Gastrocnemius medialis (tissue), 4 donors: ENCODE measurements at regions not wholly inside any gene's neighbourhood (a gene's known extent, or its start where the extent isn't known, plus 50 kb on each side); places are given as distances from the start of the nearest gene placed in this dataset.

Experiments
- ATAC-seq, 2 donors: fragments of 150-250 bp; one replicate each; pipeline ENCODE4 v1.9.1; 2016
- DNase-seq, 2 donors: peaks; one replicate each; pipeline ENCODE4 v3.0.0-alpha.2; 2019
- H3K27ac ChIP-seq, 4 donors: fragments of 200-600 bp; sonication (generic); 1 replicate in 1 of 4; 2 replicates in 3 of 4; pipeline ENCODE4 v1.5.1; 2016 to 2018; ENCODE audit warnings: mild to moderate bottlenecking in 2 of 4, moderate library complexity in 1 of 4
- H3K27me3 ChIP-seq, 3 donors: fragments of 200-600 bp; sonication (generic) in 2 of 3; 1 replicate in 1 of 3; 2 replicates in 2 of 3; pipeline versions ENCODE4 v1.5.1 to v1.6.0; 2016 to 2019; ENCODE audit warnings: mild to moderate bottlenecking in 1 of 3, moderate library complexity in 1 of 3
- H3K36me3 ChIP-seq, 2 donors: fragments of 200-600 bp; sonication (generic) in 1 of 2; one replicate each; pipeline ENCODE4 v1.5.1; 2017 to 2018
- H3K4me1 ChIP-seq, 2 donors: fragments of 200-600 bp; sonication (generic) in 1 of 2; one replicate each; pipeline ENCODE4 v1.5.1; 2016 to 2017; ENCODE audit warnings: mild to moderate bottlenecking in 2 of 2
- H3K4me3 ChIP-seq, 4 donors: fragments of 200-600 bp; sonication (generic) in 3 of 4; 1 replicate in 1 of 4; 2 replicates in 3 of 4; pipeline ENCODE4 v1.5.1; 2016 to 2019; ENCODE audit warnings: mild to moderate bottlenecking in 2 of 4
- H3K9me3 ChIP-seq, 3 donors: fragments of 200-600 bp; sonication (generic) in 2 of 3; 1 replicate in 1 of 3; 2 replicates in 2 of 3; pipeline ENCODE4 v1.5.1; 2016 to 2019
- POLR2A ChIP-seq, 2 donors: fragments of 450-650 bp; IDR thresholded peaks; one replicate each; pipeline ENCODE4 v1.6.1; 2017; ENCODE audit warnings: antibody characterized with exemption in 2 of 2, mild to moderate bottlenecking in 2 of 2, moderate library complexity in 2 of 2
- in situ Hi-C, 4 donors: fragments of 200-750 bp; cut with MboI; loops; one replicate each; pipeline versions ENCODE4 v1.15.0 to v1.8.0; 2017; ENCODE audit warnings: low sequenced_read_pairs in 4 of 4
- intact Hi-C: fragments of 100-400 bp; cut with DNase I; formaldehyde crosslinking; loops from one replicate; pipeline ENCODE4 v1.15.1; 2023; ENCODE audit warnings: low total_unique reads
- TF ChIP-seq, protein P1 (sequence below), 5 experiments: fragments of 450-650 bp in 3 of 5; fragments of 200-600 bp in 2 of 5; sonication (generic) in 2 of 5; IDR thresholded peaks in 4 of 5; conservative IDR thresholded peaks in 1 of 5; 1 replicate in 4 of 5; 2 replicates in 1 of 5; pipeline ENCODE4 v1.5.1; 2016 to 2019; ENCODE audit warnings: antibody characterized with exemption in 5 of 5, mild to moderate bottlenecking in 3 of 5, moderate library complexity in 3 of 5

DNA sequence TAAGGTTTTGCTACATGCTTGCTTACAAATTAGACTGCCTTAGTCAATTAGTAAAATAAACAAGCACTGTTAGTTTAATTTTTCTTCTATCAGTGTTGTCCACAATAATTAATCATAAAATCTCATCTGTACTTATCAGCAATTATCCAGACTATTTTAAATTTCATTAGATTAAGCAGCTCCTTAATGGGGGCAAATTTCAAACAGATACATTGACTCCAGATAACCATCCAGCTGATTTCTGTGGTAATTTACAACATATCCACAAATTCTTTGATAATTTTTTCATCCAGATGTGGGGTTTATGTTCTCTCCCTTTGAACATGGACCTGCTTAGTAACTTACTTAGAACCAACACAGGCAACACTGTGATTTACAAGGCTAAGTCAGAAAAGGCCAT lies 170.4 kb upstream of the CWC22 start:
- no peaks in the 10 kb centered on the region for H3K27me3 ChIP-seq
- DNase-seq (no peak), ATAC-seq (no peak)
- no peaks in the 10 kb centered on the region for H3K9me3 ChIP-seq
- no peak overlapping the region for H3K4me3 ChIP-seq
- H3K4me1 ChIP-seq, result no peaks in the 10 kb centered on the region
- intact Hi-C loops, result no loop called here
- in situ Hi-C loops, result no loop called here
- no peaks in the 10 kb centered on the region for H3K36me3 ChIP-seq
- H3K27ac ChIP-seq, result no peak overlapping the region
- TF ChIP-seq, protein P1, sequence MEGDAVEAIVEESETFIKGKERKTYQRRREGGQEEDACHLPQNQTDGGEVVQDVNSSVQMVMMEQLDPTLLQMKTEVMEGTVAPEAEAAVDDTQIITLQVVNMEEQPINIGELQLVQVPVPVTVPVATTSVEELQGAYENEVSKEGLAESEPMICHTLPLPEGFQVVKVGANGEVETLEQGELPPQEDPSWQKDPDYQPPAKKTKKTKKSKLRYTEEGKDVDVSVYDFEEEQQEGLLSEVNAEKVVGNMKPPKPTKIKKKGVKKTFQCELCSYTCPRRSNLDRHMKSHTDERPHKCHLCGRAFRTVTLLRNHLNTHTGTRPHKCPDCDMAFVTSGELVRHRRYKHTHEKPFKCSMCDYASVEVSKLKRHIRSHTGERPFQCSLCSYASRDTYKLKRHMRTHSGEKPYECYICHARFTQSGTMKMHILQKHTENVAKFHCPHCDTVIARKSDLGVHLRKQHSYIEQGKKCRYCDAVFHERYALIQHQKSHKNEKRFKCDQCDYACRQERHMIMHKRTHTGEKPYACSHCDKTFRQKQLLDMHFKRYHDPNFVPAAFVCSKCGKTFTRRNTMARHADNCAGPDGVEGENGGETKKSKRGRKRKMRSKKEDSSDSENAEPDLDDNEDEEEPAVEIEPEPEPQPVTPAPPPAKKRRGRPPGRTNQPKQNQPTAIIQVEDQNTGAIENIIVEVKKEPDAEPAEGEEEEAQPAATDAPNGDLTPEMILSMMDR (IDR thresholded peaks at IDR 0.05 in 4 of 5, conservative IDR thresholded peaks at IDR 0.05 in 1 of 5), result no peak
- no peak for TF ChIP-seq POLR2A (IDR thresholded peaks at IDR 0.05)

DNA sequence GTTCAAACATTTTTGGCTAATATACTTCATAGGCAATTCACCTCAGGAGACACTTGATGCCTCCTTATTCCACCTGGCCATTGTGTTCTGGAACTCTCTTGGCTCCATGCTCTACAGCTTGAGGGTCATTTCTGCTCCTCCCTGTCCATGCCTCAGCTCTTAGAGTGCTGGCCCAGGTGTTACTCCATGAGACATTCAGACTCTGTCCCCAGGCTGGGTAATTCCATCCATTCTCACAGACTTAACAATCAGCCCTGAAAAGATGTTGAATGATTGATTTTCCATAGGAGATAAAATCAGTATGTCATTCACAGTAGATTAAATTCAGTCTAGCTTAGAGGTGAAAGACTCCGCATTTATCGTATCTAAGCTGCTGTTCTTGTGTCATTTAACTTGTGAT lies 168.6 kb upstream of the CWC22 start:
- H3K4me1 ChIP-seq, result no peaks in the 10 kb centered on the region
- H3K27ac ChIP-seq, result no peak overlapping the region
- H3K36me3 ChIP-seq, result no peaks in the 10 kb centered on the region
- DNase-seq (no peak), ATAC-seq (no peak)
- intact Hi-C loops, result no loop called here
- no peak overlapping the region for H3K4me3 ChIP-seq
- in situ Hi-C loops, result no loop called here
- H3K27me3 ChIP-seq, result no peaks in the 10 kb centered on the region
- no peak for TF ChIP-seq POLR2A (IDR thresholded peaks at IDR 0.05)
- TF ChIP-seq, protein P1 (IDR thresholded peaks at IDR 0.05 in 4 of 5, conservative IDR thresholded peaks at IDR 0.05 in 1 of 5), result no peak
- H3K9me3 ChIP-seq, result no peaks in the 10 kb centered on the region

DNA sequence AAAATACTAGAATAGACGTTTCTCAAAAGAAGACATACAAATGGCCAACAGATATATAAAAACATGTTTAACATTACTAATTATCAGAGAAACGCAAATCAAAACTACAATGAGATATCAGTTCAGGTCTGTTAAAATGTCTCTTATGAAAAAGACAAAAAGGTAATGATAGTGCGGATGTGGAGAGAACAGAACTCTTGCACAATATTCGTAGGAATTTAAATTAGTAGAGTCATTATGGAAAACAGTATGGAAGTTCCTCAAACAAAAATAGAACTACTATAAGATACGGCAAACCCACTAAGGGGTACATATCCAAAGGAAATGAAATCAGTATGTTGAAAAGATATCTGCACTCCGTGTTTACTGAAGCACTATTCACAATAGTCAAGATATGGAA lies 167.5 kb upstream of the CWC22 start:
- H3K4me1 ChIP-seq, result no peaks in the 10 kb centered on the region
- TF ChIP-seq, protein P1 (IDR thresholded peaks at IDR 0.05 in 4 of 5, conservative IDR thresholded peaks at IDR 0.05 in 1 of 5), result no peak
- TF ChIP-seq POLR2A (IDR thresholded peaks at IDR 0.05), result no peak

DNA sequence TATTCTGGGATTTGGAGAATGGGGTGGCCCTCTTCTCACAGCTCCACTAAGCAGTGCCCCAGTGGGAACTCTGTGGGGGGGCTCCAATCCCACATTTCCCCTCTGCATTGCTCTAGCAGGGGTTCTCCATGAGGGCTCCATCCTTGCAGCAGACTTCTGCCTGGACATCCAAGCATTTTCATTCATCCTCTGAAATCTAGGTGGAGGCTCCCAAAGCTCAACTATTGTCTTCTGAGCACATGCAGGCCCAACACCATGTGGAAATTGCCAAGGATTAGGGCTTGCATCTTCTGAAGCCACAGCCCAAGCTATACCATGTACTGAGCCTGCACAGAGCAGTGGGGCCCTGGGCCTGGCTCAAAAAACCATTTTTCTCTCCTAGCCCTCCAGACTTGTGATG lies 162.4 kb upstream of the CWC22 start:
- Histone ChIP-seq H3K36me3 (no peaks in the 10 kb centered on the region), H3K27ac (no peak overlapping the region), H3K4me3 (no peak overlapping the region), H3K9me3 (peaks cover 0 to 6% (median 0%) of the 10 kb centered on the region in 3 donors), H3K27me3 (no peaks in the 10 kb centered on the region), H3K4me1 (no peaks in the 10 kb centered on the region)
- ATAC-seq (no peak), DNase-seq (no peak)
- TF ChIP-seq, protein P1 (IDR thresholded peaks at IDR 0.05 in 4 of 5, conservative IDR thresholded peaks at IDR 0.05 in 1 of 5), result no peak
- no peak for TF ChIP-seq POLR2A (IDR thresholded peaks at IDR 0.05)
- in situ Hi-C loops, result no loop called here
- intact Hi-C loops, result no loop called here

More for the DNA sequence above, 167.5 kb upstream of the CWC22 start:
- intact Hi-C loops (no loop called here), in situ Hi-C loops (no loop called here)
- Histone ChIP-seq H3K27me3 (no peaks in the 10 kb centered on the region), H3K4me3 (no peak overlapping the region), H3K9me3 (peaks cover 0 to under 1% (median 0%) of the 10 kb centered on the region in 3 donors), H3K27ac (no peak overlapping the region), H3K36me3 (no peaks in the 10 kb centered on the region)
- ATAC-seq (no peak), DNase-seq (no peak)

DNA sequence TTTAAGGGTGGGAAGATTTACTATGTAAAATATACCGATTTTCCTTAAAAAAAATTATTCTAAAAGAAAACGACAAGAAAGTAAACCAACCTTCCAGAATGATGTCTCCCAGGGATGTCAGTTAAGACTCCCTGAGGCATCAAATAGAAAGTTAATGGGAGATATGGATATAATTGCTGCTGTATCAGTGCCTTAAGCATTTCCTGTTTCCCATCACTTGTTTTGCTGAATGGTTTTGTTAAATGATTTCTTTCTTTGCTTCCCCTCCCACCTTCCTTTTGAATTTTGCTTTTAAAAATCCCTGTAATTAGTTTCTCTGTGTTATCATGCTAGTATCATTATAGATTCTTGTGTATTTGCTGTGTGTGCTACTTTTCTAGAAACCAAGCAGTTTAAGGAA lies 154.3 kb upstream of the CWC22 start:
- intact Hi-C loops, result no loop called here

More for the DNA sequence above, 154.3 kb upstream of the CWC22 start:
- DNase-seq (no peak), ATAC-seq (no peak)
- H3K4me1 ChIP-seq, result no peaks in the 10 kb centered on the region
- no peaks in the 10 kb centered on the region for H3K9me3 ChIP-seq
- in situ Hi-C loops, result no loop called here
- H3K27me3 ChIP-seq, result no peaks in the 10 kb centered on the region
- no peak overlapping the region for H3K4me3 ChIP-seq
- H3K36me3 ChIP-seq, result no peaks in the 10 kb centered on the region
- no peak overlapping the region for H3K27ac ChIP-seq
- TF ChIP-seq POLR2A (IDR thresholded peaks at IDR 0.05), result no peak
- TF ChIP-seq, protein P1 (IDR thresholded peaks at IDR 0.05 in 4 of 5, conservative IDR thresholded peaks at IDR 0.05 in 1 of 5), result no peak
